ENCODE measurements at regions not wholly inside any gene's neighbourhood (a gene's known extent, or its start where the extent isn't known, plus 50 kb on each side); places are given as distances from the start of the nearest gene placed in this dataset.

- H3K27me3 ChIP-seq (ENCODE audit: control insufficient read depth, low read length): no peaks in the 10 kb centered on the region
- no peaks in the 10 kb centered on the region for H3K4me1 ChIP-seq (ENCODE audit: control insufficient read depth, low read length)
- H3K4me3 ChIP-seq (ENCODE audit: low read length): no peak overlapping the region
- H3K9me3 ChIP-seq (ENCODE audit: control insufficient read depth, insufficient read depth, low read length): no peaks in the 10 kb centered on the region
- H3K4me2 ChIP-seq (ENCODE audit: low read length): no peak overlapping the region
- H3F3A ChIP-seq (ENCODE audit: control insufficient read depth, insufficient read depth): no peaks in the 10 kb centered on the region
- H3K9me2 ChIP-seq (replicated peaks; ENCODE audit: control insufficient read depth, low read length): no peaks in the 10 kb centered on the region
- TF ChIP-seq EZH2phosphoT487 (IDR thresholded peaks at IDR 0.05; ENCODE audit: borderline replicate concordance, low read length): no peak
- TF ChIP-seq, protein P1, sequence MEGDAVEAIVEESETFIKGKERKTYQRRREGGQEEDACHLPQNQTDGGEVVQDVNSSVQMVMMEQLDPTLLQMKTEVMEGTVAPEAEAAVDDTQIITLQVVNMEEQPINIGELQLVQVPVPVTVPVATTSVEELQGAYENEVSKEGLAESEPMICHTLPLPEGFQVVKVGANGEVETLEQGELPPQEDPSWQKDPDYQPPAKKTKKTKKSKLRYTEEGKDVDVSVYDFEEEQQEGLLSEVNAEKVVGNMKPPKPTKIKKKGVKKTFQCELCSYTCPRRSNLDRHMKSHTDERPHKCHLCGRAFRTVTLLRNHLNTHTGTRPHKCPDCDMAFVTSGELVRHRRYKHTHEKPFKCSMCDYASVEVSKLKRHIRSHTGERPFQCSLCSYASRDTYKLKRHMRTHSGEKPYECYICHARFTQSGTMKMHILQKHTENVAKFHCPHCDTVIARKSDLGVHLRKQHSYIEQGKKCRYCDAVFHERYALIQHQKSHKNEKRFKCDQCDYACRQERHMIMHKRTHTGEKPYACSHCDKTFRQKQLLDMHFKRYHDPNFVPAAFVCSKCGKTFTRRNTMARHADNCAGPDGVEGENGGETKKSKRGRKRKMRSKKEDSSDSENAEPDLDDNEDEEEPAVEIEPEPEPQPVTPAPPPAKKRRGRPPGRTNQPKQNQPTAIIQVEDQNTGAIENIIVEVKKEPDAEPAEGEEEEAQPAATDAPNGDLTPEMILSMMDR (IDR thresholded peaks at IDR 0.05; ENCODE audit: low read depth, low read length, poor library complexity, severe bottlenecking): no peak
- H3K79me2 ChIP-seq (ENCODE audit: control insufficient read depth, low read length): no peaks in the 10 kb centered on the region
- H3K27ac ChIP-seq (ENCODE audit: low read depth, low read length): no peak overlapping the region
- H3K36me3 ChIP-seq (ENCODE audit: control insufficient read depth, low read length): no peaks in the 10 kb centered on the region
- H4K20me1 ChIP-seq (ENCODE audit: control insufficient read depth, insufficient read depth, low read depth, low read length): no peaks in the 10 kb centered on the region
Observed at GRCh38 chr11:97355230-97355629, 965.4 kb downstream of the JRKL start.

DNA sequence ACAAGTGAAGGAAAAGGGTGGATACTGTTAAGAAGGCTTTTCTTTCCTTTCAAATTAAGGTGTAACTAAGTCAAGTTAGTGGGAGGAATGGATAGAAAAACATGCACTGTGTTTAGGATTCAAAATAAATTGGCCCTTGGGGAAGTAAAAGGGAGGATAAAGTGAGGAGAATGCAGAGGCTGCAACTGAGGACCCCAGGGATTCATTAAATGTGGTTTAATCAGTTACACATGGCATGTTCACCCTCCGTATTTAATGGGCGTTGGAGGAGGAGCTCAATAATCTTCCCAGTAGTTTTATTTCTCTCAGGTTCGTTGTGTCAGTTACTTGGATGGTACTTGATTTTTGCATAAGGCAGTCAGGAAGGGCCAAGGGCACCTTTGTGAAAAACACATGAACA, 966.3 kb downstream of the JRKL start:
- Histone ChIP-seq H3K27ac (ENCODE audit: low read depth, low read length) (no peak overlapping the region), H3K9me3 (ENCODE audit: control insufficient read depth, insufficient read depth, low read length) (no peaks in the 10 kb centered on the region), H3K9me2 (replicated peaks; ENCODE audit: control insufficient read depth, low read length) (no peaks in the 10 kb centered on the region), H3K79me2 (ENCODE audit: control insufficient read depth, low read length) (no peaks in the 10 kb centered on the region), H3K4me2 (ENCODE audit: low read length) (no peak overlapping the region), H3F3A (ENCODE audit: control insufficient read depth, insufficient read depth) (no peaks in the 10 kb centered on the region), H3K4me1 (ENCODE audit: control insufficient read depth, low read length) (no peaks in the 10 kb centered on the region), H3K4me3 (ENCODE audit: low read length) (no peak overlapping the region), H3K36me3 (ENCODE audit: control insufficient read depth, low read length) (no peaks in the 10 kb centered on the region), H4K20me1 (ENCODE audit: control insufficient read depth, insufficient read depth, low read depth, low read length) (no peaks in the 10 kb centered on the region), H3K27me3 (ENCODE audit: control insufficient read depth, low read length) (no peaks in the 10 kb centered on the region)
- no peak for TF ChIP-seq EZH2phosphoT487 (IDR thresholded peaks at IDR 0.05; ENCODE audit: borderline replicate concordance, low read length)
- TF ChIP-seq, protein P1 (IDR thresholded peaks at IDR 0.05; ENCODE audit: low read depth, low read length, poor library complexity, severe bottlenecking): no peak

DNA sequence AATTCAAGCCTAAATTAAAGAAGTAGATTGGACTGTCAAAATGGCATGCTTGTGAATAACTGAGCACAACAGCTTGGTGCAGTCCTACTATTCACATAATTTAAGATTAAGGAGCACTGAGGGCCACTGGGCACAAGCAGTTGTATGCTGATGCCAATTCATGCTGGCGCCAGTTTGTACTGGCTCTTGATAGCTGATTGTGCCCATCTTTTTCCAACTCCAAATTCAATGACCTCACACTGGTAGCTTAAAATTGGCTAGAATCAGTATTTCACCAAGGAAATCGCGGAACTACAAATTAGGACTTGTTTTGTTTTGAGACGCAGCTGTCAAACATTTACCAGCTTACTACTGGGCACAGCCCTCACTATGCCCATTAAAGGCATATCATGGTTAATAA, 969.2 kb downstream of the JRKL start:
- no peaks in the 10 kb centered on the region for H3K9me3 ChIP-seq (ENCODE audit: control insufficient read depth, insufficient read depth, low read length)
- H4K20me1 ChIP-seq (ENCODE audit: control insufficient read depth, insufficient read depth, low read depth, low read length): no peaks in the 10 kb centered on the region
- no peak for TF ChIP-seq EZH2phosphoT487 (IDR thresholded peaks at IDR 0.05; ENCODE audit: borderline replicate concordance, low read length)
- H3K79me2 ChIP-seq (ENCODE audit: control insufficient read depth, low read length): no peaks in the 10 kb centered on the region
- H3K27me3 ChIP-seq (ENCODE audit: control insufficient read depth, low read length): no peaks in the 10 kb centered on the region
- H3K4me3 ChIP-seq (ENCODE audit: low read length): no peak overlapping the region
- no peaks in the 10 kb centered on the region for H3K36me3 ChIP-seq (ENCODE audit: control insufficient read depth, low read length)
- H3K4me2 ChIP-seq (ENCODE audit: low read length): no peak overlapping the region
- no peaks in the 10 kb centered on the region for H3K9me2 ChIP-seq (replicated peaks; ENCODE audit: control insufficient read depth, low read length)
- no peaks in the 10 kb centered on the region for H3K4me1 ChIP-seq (ENCODE audit: control insufficient read depth, low read length)
- no peaks in the 10 kb centered on the region for H3F3A ChIP-seq (ENCODE audit: control insufficient read depth, insufficient read depth)
- no peak overlapping the region for H3K27ac ChIP-seq (ENCODE audit: low read depth, low read length)

- no peaks in the 10 kb centered on the region for H3K36me3 ChIP-seq (ENCODE audit: control insufficient read depth, low read length)
- H3K4me3 ChIP-seq (ENCODE audit: low read length): no peak overlapping the region
- H3K4me2 ChIP-seq (ENCODE audit: low read length): no peak overlapping the region
- no peaks in the 10 kb centered on the region for H3F3A ChIP-seq (ENCODE audit: control insufficient read depth, insufficient read depth)
- no peaks in the 10 kb centered on the region for H3K79me2 ChIP-seq (ENCODE audit: control insufficient read depth, low read length)
- H3K9me3 ChIP-seq (ENCODE audit: control insufficient read depth, insufficient read depth, low read length): no peaks in the 10 kb centered on the region
- no peaks in the 10 kb centered on the region for H3K4me1 ChIP-seq (ENCODE audit: control insufficient read depth, low read length)
- no peaks in the 10 kb centered on the region for H3K9me2 ChIP-seq (replicated peaks; ENCODE audit: control insufficient read depth, low read length)
- no peaks in the 10 kb centered on the region for H3K27me3 ChIP-seq (ENCODE audit: control insufficient read depth, low read length)
- TF ChIP-seq, protein P1 (IDR thresholded peaks at IDR 0.05; ENCODE audit: low read depth, low read length, poor library complexity, severe bottlenecking): no peak
- TF ChIP-seq EZH2phosphoT487 (IDR thresholded peaks at IDR 0.05; ENCODE audit: borderline replicate concordance, low read length): no peak
- no peaks in the 10 kb centered on the region for H4K20me1 ChIP-seq (ENCODE audit: control insufficient read depth, insufficient read depth, low read depth, low read length)
- no peak overlapping the region for H3K27ac ChIP-seq (ENCODE audit: low read depth, low read length)
Observed at GRCh38 chr11:97361812-97362378, 972.1 kb downstream of the JRKL start.
